Thyroid gland (tissue), 4 donors: ENCODE measurements at regions not wholly inside any gene's neighbourhood (a gene's known extent, or its start where the extent isn't known, plus 50 kb on each side); places are given as distances from the start of the nearest gene placed in this dataset.

ENCODE experiments used
- DNase-seq, 2 donors: peaks; one replicate each; pipeline ENCODE4 v3.0.0-alpha.2; 2019
- H3K27ac ChIP-seq, 3 donors: fragments of 200-600 bp; sonication (generic); 1 replicate in 2 of 3; 2 replicates in 1 of 3; pipeline ENCODE4 v1.5.1; 2016 to 2019; ENCODE audit warnings: mild to moderate bottlenecking in 1 of 3, moderate library complexity in 1 of 3
- H3K27me3 ChIP-seq: fragments of 200-600 bp; sonication (generic); one replicate; pipeline ENCODE4 v1.5.1; 2019
- H3K36me3 ChIP-seq, 2 donors: fragments of 200-600 bp; sonication (generic); one replicate each; pipeline ENCODE4 v1.5.1; 2016 to 2019
- H3K4me1 ChIP-seq, 2 donors: fragments of 200-600 bp; sonication (generic); one replicate each; pipeline ENCODE4 v1.5.1; 2017 to 2019
- H3K4me3 ChIP-seq, 3 donors: fragments of 200-600 bp; sonication (generic); replicated peaks in 1 of 3; 1 replicate in 2 of 3; 2 replicates in 1 of 3; pipeline ENCODE4 v1.5.1; 2016; ENCODE audit warnings: mild to moderate bottlenecking in 1 of 3
- H3K9me3 ChIP-seq: fragments of 200-600 bp; sonication (generic); one replicate; pipeline ENCODE4 v1.5.1; 2017
- POLR2A ChIP-seq, 2 donors: fragments of 450-650 bp; IDR thresholded peaks; one replicate each; pipeline ENCODE4 v1.6.1; 2017; ENCODE audit warnings: antibody characterized with exemption in 2 of 2, mild to moderate bottlenecking in 2 of 2, moderate library complexity in 1 of 2
- WGBS, 2 donors: methylation state at CpG; one replicate each; pipeline ENCODE4 v1.1.5; 2017; 5-methylcytosine and 5-hydroxymethylcytosine counted together
- intact Hi-C: fragments of 100-400 bp; cut with DNase I; formaldehyde crosslinking; loops from one replicate; pipeline ENCODE4 v1.15.1; 2023
- TF ChIP-seq, protein P1 (sequence below), 6 experiments: fragments of 200-600 bp in 3 of 6; fragments of 450-650 bp in 3 of 6; sonication (generic) in 3 of 6; IDR thresholded peaks; one replicate each; pipeline ENCODE4 v1.5.1; 2016 to 2019; ENCODE audit warnings: antibody characterized with exemption in 6 of 6, mild to moderate bottlenecking in 2 of 6, inconsistent platforms in 1 of 6, moderate library complexity in 1 of 6

DNA sequence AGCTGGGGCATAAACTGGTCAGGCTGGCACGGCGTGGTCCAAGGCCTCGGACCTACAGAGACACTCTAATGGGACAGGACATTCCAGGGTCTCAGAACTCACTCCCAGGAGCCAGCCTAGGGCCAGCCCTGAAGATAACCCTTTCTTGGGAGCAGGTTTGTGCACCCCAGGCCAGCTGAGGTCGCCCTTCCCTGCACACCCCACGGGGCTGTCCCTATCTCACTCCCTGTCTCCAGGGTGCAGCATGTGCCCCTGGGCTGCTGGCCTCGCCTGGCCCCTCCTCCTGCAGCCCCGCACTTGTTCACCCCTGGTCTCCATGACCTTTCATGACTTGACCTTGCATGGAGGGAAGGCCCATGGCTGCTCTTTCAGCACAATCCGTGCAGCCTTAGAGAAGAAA is 1321.8 kb downstream of the BRD1 start:
- no peak overlapping the region for H3K27ac ChIP-seq
- H3K9me3 ChIP-seq: no peaks in the 10 kb centered on the region
- H3K4me3 ChIP-seq: no peak overlapping the region
- DNase-seq: no peak
- no peaks in the 10 kb centered on the region for H3K4me1 ChIP-seq
- no peaks in the 10 kb centered on the region for H3K36me3 ChIP-seq
- H3K27me3 ChIP-seq: no peaks in the 10 kb centered on the region
- intact Hi-C loops: no loop called here
- TF ChIP-seq, protein P1, sequence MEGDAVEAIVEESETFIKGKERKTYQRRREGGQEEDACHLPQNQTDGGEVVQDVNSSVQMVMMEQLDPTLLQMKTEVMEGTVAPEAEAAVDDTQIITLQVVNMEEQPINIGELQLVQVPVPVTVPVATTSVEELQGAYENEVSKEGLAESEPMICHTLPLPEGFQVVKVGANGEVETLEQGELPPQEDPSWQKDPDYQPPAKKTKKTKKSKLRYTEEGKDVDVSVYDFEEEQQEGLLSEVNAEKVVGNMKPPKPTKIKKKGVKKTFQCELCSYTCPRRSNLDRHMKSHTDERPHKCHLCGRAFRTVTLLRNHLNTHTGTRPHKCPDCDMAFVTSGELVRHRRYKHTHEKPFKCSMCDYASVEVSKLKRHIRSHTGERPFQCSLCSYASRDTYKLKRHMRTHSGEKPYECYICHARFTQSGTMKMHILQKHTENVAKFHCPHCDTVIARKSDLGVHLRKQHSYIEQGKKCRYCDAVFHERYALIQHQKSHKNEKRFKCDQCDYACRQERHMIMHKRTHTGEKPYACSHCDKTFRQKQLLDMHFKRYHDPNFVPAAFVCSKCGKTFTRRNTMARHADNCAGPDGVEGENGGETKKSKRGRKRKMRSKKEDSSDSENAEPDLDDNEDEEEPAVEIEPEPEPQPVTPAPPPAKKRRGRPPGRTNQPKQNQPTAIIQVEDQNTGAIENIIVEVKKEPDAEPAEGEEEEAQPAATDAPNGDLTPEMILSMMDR (IDR thresholded peaks at IDR 0.05): no peak
- no peak for TF ChIP-seq POLR2A (IDR thresholded peaks at IDR 0.05)
- 74 to 84% methylated on average over 5 to 7 of the region's 8 CpGs for WGBS, 2 donors

DNA sequence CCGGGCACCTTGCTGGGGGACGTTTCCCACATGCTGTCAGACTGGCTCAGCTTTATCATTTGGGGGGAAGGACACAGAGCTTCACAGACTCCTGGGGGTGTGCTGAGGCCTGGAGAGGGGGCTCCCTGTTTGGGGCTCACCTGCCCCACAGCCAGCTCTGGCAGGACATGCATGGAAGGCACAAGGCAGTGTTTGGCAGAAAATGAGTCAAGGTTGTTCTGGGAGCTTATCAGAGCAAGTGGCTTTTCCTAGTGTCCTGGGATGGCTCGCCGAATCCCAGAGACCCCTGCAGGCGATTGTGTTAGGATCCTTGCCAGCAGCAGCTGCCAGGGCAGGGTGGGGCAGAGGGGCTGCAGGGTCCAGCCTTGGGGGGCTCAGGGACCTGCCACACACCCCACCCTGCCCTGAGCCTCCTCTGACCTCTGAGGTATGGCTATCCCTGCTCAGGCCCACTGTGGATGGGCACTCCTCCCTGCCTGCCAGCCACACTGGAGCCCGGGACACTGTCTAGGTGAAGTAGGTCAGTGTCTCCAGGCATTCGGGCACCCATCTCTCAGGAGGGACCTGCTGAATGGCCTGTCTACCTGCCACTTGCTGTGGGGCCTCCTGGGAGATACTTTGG is 1323.0 kb downstream of the BRD1 start:
- DNase-seq: no peak
- Histone ChIP-seq H3K4me3 (no peak overlapping the region), H3K4me1 (no peaks in the 10 kb centered on the region), H3K9me3 (no peaks in the 10 kb centered on the region), H3K27ac (no peak overlapping the region), H3K27me3 (no peaks in the 10 kb centered on the region), H3K36me3 (no peaks in the 10 kb centered on the region)
- WGBS, 2 donors: 69% methylated on average over 7 of the region's 7 CpGs; no CpG with 5 or more reads in 1 of the 2 donors
- TF ChIP-seq, protein P1 (IDR thresholded peaks at IDR 0.05): no peak
- TF ChIP-seq POLR2A (IDR thresholded peaks at IDR 0.05): no peak
- intact Hi-C loops: no loop called here

DNA sequence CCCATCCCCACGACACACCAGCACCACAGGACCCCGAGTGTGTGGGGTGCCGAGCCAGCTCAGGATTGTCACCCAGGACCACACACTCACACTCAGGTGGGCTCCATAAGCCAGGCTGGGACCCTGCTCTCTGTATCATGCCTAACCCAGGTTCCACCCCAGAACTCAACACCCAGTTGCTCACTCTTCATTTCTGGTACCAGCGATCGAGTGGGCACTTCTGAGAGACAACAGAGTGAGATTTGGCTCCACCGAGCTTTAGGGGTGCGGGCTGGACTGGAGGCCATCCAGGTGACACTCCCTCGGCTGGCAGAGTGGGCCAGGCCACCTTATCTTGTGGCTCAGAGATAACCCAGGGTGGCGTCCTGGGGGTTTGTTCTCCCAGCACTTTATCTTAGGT is 1323.8 kb downstream of the BRD1 start:
- no peaks in the 10 kb centered on the region for H3K9me3 ChIP-seq
- H3K4me1 ChIP-seq: no peaks in the 10 kb centered on the region
- no peak for DNase-seq
- 87 to 90% methylated on average over 8 to 9 of the region's 9 CpGs for WGBS, 2 donors
- H3K36me3 ChIP-seq: no peaks in the 10 kb centered on the region
- no peak for TF ChIP-seq POLR2A (IDR thresholded peaks at IDR 0.05)
- TF ChIP-seq, protein P1 (IDR thresholded peaks at IDR 0.05): no peak
- H3K27me3 ChIP-seq: no peaks in the 10 kb centered on the region
- no peak overlapping the region for H3K27ac ChIP-seq
- intact Hi-C loops: no loop called here
- H3K4me3 ChIP-seq: no peak overlapping the region

DNA sequence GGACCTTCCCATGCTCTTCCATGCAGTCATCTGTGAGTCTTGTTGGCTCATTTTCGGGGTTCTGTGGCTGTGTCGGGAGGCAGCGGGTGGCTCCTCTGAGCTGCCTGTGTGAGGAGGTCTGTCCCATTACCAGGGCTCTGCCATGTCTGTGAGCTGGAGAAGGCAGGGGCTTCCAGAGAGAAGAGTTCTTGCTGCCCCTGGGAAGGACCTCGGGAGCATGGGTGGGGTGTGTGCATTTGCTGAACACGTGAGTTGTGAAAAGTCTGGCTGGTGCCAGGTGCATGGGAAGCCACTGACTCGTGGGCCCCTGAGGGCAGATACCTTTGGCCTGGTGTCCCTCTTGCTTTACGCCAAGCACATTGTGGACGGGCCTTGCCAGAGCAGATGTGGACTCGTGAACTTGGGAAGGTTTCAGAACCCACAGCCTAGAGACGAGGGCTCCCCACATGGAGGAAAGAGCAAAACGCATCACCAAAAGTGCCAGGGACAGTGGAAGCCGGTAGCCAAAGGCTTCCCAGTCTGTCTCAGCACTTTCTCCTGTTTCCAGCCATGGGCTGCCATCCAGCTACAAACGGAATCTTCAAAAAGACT is 1324.5 kb downstream of the BRD1 start:
- Histone ChIP-seq H3K27me3 (no peaks in the 10 kb centered on the region), H3K9me3 (no peaks in the 10 kb centered on the region), H3K36me3 (no peaks in the 10 kb centered on the region), H3K4me3 (no peak overlapping the region), H3K27ac (no peak overlapping the region), H3K4me1 (no peaks in the 10 kb centered on the region)
- WGBS, 2 donors: 79 to 81% methylated on average over 12 to 13 of the region's 13 CpGs
- intact Hi-C loops: no loop called here
- no peak for DNase-seq
- TF ChIP-seq, protein P1 (IDR thresholded peaks at IDR 0.05): no peak
- no peak for TF ChIP-seq POLR2A (IDR thresholded peaks at IDR 0.05)

DNA sequence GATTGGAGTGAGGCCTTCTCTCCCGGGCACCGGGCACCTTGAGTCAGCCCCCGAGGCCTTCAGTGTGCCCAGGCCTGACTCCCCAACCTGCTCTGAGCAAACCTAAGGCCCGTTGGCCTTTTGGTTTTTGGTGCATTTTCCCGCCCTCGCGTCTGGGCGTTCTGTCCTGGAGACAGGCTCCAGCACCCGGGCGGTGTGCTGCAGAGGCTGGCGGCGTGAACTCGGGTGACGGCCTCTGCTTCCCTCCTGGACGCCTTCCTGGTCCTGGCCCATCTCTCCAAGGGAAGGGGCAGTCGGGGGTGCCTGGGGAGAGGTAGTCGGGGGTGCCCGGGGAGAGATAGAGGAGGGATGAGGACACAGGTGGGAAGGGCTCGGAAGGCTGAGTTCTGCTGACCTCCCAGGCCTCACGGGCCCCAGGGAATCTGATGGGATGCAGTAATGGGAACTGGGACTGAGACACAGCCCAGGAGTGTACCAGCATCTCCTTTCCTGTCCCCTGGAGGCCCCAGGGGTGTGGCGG is 1326.4 kb downstream of the BRD1 start:
- no peaks in the 10 kb centered on the region for H3K36me3 ChIP-seq
- no peak overlapping the region for H3K27ac ChIP-seq
- H3K4me3 ChIP-seq: no peak overlapping the region
- TF ChIP-seq, protein P1 (IDR thresholded peaks at IDR 0.05): no peak
- TF ChIP-seq POLR2A (IDR thresholded peaks at IDR 0.05): no peak
- 86 to 92% methylated on average over 19 to 20 of the region's 21 CpGs for WGBS, 2 donors
- H3K9me3 ChIP-seq: no peaks in the 10 kb centered on the region
- no peak for DNase-seq
- H3K4me1 ChIP-seq: no peaks in the 10 kb centered on the region
- no peaks in the 10 kb centered on the region for H3K27me3 ChIP-seq
- intact Hi-C loops: no loop called here
